Epithelial cell of proximal tubule (primary cell): ENCODE measurements at regions not wholly inside any gene's neighbourhood (a gene's known extent, or its start where the extent isn't known, plus 50 kb on each side); places are given as distances from the start of the nearest gene placed in this dataset.

Source experiments
- DNase-seq: peaks from one replicate; pipeline ENCODE4 v3.0.0-alpha.2; 2011; ENCODE audit warnings: low read depth
- H3K4me3 ChIP-seq: 2 replicates; pipeline ENCODE4 v1.5.1; 2011; ENCODE audit warnings: low read depth, mild to moderate bottlenecking, low read length
- CTCF ChIP-seq: conservative IDR thresholded peaks from 2 replicates; pipeline ENCODE4 v1.5.1; 2012; ENCODE audit warnings: low read depth, mild to moderate bottlenecking, low read length

GRCh38 chr12:93157279-93157678 lies 220.4 kb upstream of the NUDT4 start:
- DNase-seq = no peak
- TF ChIP-seq CTCF = no peak
- H3K4me3 ChIP-seq = no peak overlapping the region

- no peak for TF ChIP-seq CTCF
- H3K4me3 ChIP-seq = no peak overlapping the region
- DNase-seq = no peak
Observed at GRCh38 chr12:93158065-93158843, 219.5 kb upstream of the NUDT4 start.

GRCh38 chr12:93163260-93164036 lies 214.3 kb upstream of the NUDT4 start:
- DNase-seq = no peak
- H3K4me3 ChIP-seq = no peak overlapping the region
- TF ChIP-seq CTCF = no peak

GRCh38 chr12:93164103-93164880 lies 213.4 kb upstream of the NUDT4 start:
- H3K4me3 ChIP-seq = no peak overlapping the region
- no peak for DNase-seq
- TF ChIP-seq CTCF = no peak

- no peak for DNase-seq
- no peak overlapping the region for H3K4me3 ChIP-seq
- TF ChIP-seq CTCF = no peak
Observed at GRCh38 chr12:93165384-93165932, 212.3 kb upstream of the NUDT4 start.

GRCh38 chr12:93166541-93167307 lies 211.0 kb upstream of the NUDT4 start:
- DNase-seq = no peak
- no peak for TF ChIP-seq CTCF
- H3K4me3 ChIP-seq = no peak overlapping the region
